Liver (tissue), 7 donors: ENCODE measurements at regions not wholly inside any gene's neighbourhood (a gene's known extent, or its start where the extent isn't known, plus 50 kb on each side); places are given as distances from the start of the nearest gene placed in this dataset.

ENCODE experiments used
- DNase-seq: peaks from one replicate; pipeline ENCODE4 v3.0.0-alpha.2; 2017; ENCODE audit warnings: low spot score
- H3K27ac ChIP-seq, 2 donors: one replicate each; pipeline ENCODE4 v1.7.0; 2013; ENCODE audit warnings: inconsistent platforms in 2 of 2, low read length in 2 of 2, control low read depth in 1 of 2, low read depth in 1 of 2, mild to moderate bottlenecking in 1 of 2
- H3K27me3 ChIP-seq, 4 donors: one replicate each; pipeline versions ENCODE4 v1.6.1 to v1.7.0; 2013; ENCODE audit warnings: low read length in 3 of 4, inconsistent platforms in 1 of 4, mild to moderate bottlenecking in 1 of 4, moderate library complexity in 1 of 4; ENCODE audit not compliant: control insufficient read depth in 4 of 4, insufficient read depth in 4 of 4
- H3K36me3 ChIP-seq, 4 donors: one replicate each; pipeline versions ENCODE4 v1.6.1 to v1.7.0; 2013; ENCODE audit warnings: low read length in 3 of 4, mild to moderate bottlenecking in 3 of 4, low read depth in 1 of 4, moderate library complexity in 1 of 4; ENCODE audit not compliant: control insufficient read depth in 4 of 4, insufficient read depth in 3 of 4
- H3K4me1 ChIP-seq, 4 donors: one replicate each; pipeline versions ENCODE4 v1.6.1 to v1.7.0; 2013; ENCODE audit warnings: low read length in 3 of 4, mild to moderate bottlenecking in 3 of 4, moderate library complexity in 1 of 4; ENCODE audit not compliant: control insufficient read depth in 4 of 4, insufficient read depth in 4 of 4
- H3K4me3 ChIP-seq, 3 donors: one replicate each; pipeline versions ENCODE4 v1.6.1 to v1.7.0; 2013; ENCODE audit warnings: low read length in 3 of 3, control low read depth in 1 of 3, low read depth in 1 of 3, mild to moderate bottlenecking in 1 of 3
- H3K9ac ChIP-seq, 2 donors: one replicate each; pipeline ENCODE4 v1.7.0; 2013; ENCODE audit warnings: low read length in 2 of 2, mild to moderate bottlenecking in 2 of 2, moderate library complexity in 2 of 2, control low read depth in 1 of 2, low read depth in 1 of 2
- H3K9me3 ChIP-seq, 4 donors: one replicate each; pipeline versions ENCODE4 v1.6.1 to v1.7.0; 2013; ENCODE audit warnings: low read length in 3 of 4; ENCODE audit not compliant: control insufficient read depth in 4 of 4
- EGR1 ChIP-seq, 2 donors: IDR thresholded peaks; 2 replicates each; pipeline ENCODE4 v1.6.1; 2016 to 2018; ENCODE audit warnings: antibody characterized with exemption in 2 of 2, low read depth in 2 of 2
- FOXA1 ChIP-seq: IDR thresholded peaks from 2 replicates; pipeline ENCODE4 v1.6.1; 2016; ENCODE audit warnings: antibody characterized with exemption
- GABPA ChIP-seq, 2 donors: IDR thresholded peaks in 1 of 2; conservative IDR thresholded peaks in 1 of 2; 2 replicates each; pipeline ENCODE4 v1.6.1; 2016; ENCODE audit warnings: antibody characterized with exemption in 2 of 2, mild to moderate bottlenecking in 1 of 2, moderate library complexity in 1 of 2
- HNF4A ChIP-seq, 2 donors: conservative IDR thresholded peaks; 2 replicates each; pipeline ENCODE4 v1.6.1; 2016; ENCODE audit warnings: antibody characterized with exemption in 2 of 2, mild to moderate bottlenecking in 2 of 2
- HNF4G ChIP-seq: IDR thresholded peaks from 2 replicates; pipeline ENCODE4 v1.6.1; 2016; ENCODE audit warnings: antibody characterized with exemption
- NR2F2 ChIP-seq: IDR thresholded peaks from 2 replicates; pipeline ENCODE4 v1.6.1; 2016; ENCODE audit warnings: antibody characterized with exemption
- RXRA ChIP-seq, 2 donors: IDR thresholded peaks; 2 replicates each; pipeline ENCODE4 v1.6.1; 2017 to 2018; ENCODE audit warnings: antibody characterized with exemption in 2 of 2, mild to moderate bottlenecking in 1 of 2
- SP1 ChIP-seq: IDR thresholded peaks from 2 replicates; pipeline ENCODE4 v1.6.1; 2018; ENCODE audit warnings: antibody characterized with exemption, mild to moderate bottlenecking
- TAF1 ChIP-seq: conservative IDR thresholded peaks from 2 replicates; pipeline ENCODE4 v1.6.1; 2016; ENCODE audit warnings: antibody characterized with exemption, mild to moderate bottlenecking
- WGBS: extraction: QIAGEN DNeasy Blood & Tissue Kit; methylation state at CpG from one replicate; pipeline ENCODE4 v1.1.7; 2013; 5-methylcytosine and 5-hydroxymethylcytosine counted together
- TF ChIP-seq, protein P1 (sequence below): IDR thresholded peaks from 2 replicates; pipeline ENCODE4 v1.6.1; 2016; ENCODE audit warnings: antibody characterized with exemption
- donor health status: healthy.
- donor health status: healthy.
- donor health status: healthy.
- donor health status: healthy.

DNA sequence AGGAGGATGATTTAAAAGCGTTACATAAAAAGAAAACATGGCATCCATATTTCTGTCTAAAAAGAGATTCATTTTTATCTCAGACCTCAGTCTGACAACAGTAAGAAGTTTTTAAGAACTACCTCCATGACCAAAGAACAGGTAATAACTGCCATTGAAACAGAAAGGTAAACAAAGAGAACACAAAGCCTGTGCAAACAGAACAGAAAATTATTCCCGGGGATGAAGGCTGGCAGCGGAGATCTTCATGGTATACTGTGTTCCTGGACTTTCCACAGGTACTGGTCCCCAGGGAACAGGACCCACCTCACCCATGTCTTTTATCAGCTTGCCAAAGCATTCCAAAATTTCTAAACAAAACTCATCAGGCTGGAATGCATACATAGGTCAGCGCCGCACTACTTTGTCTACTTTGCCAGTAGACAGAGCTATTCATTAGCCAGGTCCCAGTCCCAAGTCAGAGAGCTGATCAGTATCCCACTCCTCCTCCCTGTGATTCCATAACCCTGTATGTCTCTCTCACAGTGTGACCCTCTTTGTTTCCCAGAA, 277.3 kb downstream of the MBD2 start:
- peaks cover 0 to 3% (median 1%) of the 10 kb centered on the region in 4 donors for H3K9me3 ChIP-seq
- WGBS: 54% methylated on average over 5 of the region's 5 CpGs
- H3K9ac ChIP-seq: no peak overlapping the region
- H3K4me1 ChIP-seq: no peaks in the 10 kb centered on the region
- H3K36me3 ChIP-seq: no peaks in the 10 kb centered on the region
- peaks cover 0 to 2% (median 0%) of the 10 kb centered on the region in 4 donors for H3K27me3 ChIP-seq
- H3K4me3 ChIP-seq: no peak overlapping the region
- H3K27ac ChIP-seq: no peak overlapping the region
- TF ChIP-seq RXRA (IDR thresholded peaks at IDR 0.05): no peak
- no peak for DNase-seq

DNA sequence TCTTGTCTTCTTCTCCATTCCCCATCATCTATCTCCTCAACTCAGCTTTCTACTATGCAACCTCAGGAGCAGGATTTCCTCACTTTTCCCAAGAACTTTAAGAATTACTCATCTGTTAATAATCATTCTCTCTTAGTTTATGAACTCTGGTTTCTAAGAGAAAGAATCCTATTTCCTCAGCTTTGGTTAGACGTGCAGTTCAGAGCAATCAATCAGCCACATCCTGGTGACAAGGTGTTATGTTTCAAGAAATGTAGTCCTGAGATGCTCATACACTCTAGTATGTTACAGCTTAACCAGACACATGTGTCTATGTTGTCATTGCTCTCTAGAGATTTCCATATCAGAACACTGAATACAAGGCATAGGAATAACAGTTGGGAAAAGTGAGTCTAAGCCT, 277.9 kb downstream of the MBD2 start:
- TF ChIP-seq HNF4A (conservative IDR thresholded peaks at IDR 0.05) (no peak), HNF4G (no peak), NR2F2 (no peak)
- H3K27me3 ChIP-seq: peaks cover 0 to 2% (median 0%) of the 10 kb centered on the region in 4 donors
- H3K9ac ChIP-seq: no peak overlapping the region
- H3K27ac ChIP-seq: no peak overlapping the region
- no peak overlapping the region for H3K4me3 ChIP-seq
- peaks cover 0 to 3% (median 1%) of the 10 kb centered on the region in 4 donors for H3K9me3 ChIP-seq
- DNase-seq: no peak
- H3K4me1 ChIP-seq: no peaks in the 10 kb centered on the region
- WGBS: 49% methylated on average over 1 of the region's 1 CpG
- no peaks in the 10 kb centered on the region for H3K36me3 ChIP-seq

DNA sequence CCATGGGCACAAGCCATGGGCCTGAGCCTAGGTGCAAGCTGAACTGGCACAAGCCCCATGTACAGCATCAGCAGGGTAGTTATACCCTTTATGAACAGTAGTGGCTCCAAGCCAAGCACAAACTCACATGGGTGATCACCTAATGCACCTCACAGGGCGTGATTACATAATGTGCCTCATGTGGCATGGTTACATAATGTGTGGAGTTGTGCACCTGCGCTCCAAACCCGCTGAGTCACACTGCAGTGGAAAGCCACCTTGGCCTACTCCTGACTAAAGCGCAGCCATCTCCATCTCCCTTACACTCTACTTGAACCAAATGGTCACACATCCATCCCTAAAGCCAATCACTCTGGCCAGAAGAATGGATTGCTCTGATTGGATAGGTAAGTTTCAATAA, 279.7 kb downstream of the MBD2 start:
- TF ChIP-seq GABPA (IDR thresholded peaks at IDR 0.05 in 1 of 2, conservative IDR thresholded peaks at IDR 0.05 in 1 of 2) (no peak), HNF4A (conservative IDR thresholded peaks at IDR 0.05) (no peak)
- H3K9me3 ChIP-seq: peaks cover 0 to 3% (median 1%) of the 10 kb centered on the region in 4 donors
- DNase-seq: no peak
- WGBS: 92% methylated on average over 4 of the region's 4 CpGs
- no peaks in the 10 kb centered on the region for H3K4me1 ChIP-seq
- no peak overlapping the region for H3K9ac ChIP-seq
- H3K27me3 ChIP-seq: no peaks in the 10 kb centered on the region
- H3K4me3 ChIP-seq: no peak overlapping the region
- H3K36me3 ChIP-seq: no peaks in the 10 kb centered on the region
- H3K27ac ChIP-seq: no peak overlapping the region

DNA sequence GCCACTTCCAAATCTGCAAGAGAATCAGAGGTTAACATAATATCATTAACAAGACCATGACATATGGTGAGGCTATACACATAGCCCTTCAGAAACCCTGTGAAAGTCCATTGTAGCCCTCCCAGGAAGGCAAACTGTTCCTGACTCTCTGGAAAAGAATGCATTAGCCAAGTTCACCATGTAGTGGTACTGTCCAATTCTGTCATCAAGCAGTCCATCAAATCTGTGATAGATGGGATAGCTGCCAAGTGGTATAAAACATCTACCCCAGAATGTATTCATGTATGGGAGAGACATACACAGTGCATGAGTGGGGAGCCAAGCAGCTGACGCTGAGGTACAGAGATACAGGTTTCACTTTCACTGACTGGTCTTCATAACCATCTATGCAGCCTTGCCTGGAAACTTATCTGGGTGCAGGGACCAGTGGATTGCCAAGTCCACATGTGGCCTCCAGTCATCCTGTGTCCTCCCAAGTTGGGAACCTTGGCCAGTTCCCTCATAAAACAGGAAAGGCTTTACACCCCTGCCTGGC, 281.1 kb downstream of the MBD2 start:
- Histone ChIP-seq H3K9me3 (peaks cover 0 to 3% (median 1%) of the 10 kb centered on the region in 4 donors), H3K27ac (no peak overlapping the region), H3K4me1 (no peaks in the 10 kb centered on the region), H3K36me3 (no peaks in the 10 kb centered on the region), H3K9ac (no peak overlapping the region), H3K27me3 (no peaks in the 10 kb centered on the region), H3K4me3 (no peak overlapping the region)
- TF ChIP-seq SP1 (no peak), FOXA1 (no peak), EGR1 (IDR thresholded peaks at IDR 0.05; ENCODE audit: low read depth in 2 of 2) (no peak), HNF4A (conservative IDR thresholded peaks at IDR 0.05) (no peak), GABPA (IDR thresholded peaks at IDR 0.05 in 1 of 2, conservative IDR thresholded peaks at IDR 0.05 in 1 of 2) (no peak), TAF1 (no peak), RXRA (IDR thresholded peaks at IDR 0.05) (no peak)
- TF ChIP-seq, protein P1, sequence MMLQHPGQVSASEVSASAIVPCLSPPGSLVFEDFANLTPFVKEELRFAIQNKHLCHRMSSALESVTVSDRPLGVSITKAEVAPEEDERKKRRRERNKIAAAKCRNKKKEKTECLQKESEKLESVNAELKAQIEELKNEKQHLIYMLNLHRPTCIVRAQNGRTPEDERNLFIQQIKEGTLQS: no peak
- WGBS: 89% methylated on average over 1 of the region's 1 CpG
- DNase-seq: no peak
